BLaER1 (cell line): ENCODE measurements at regions not wholly inside any gene's neighbourhood (a gene's known extent, or its start where the extent isn't known, plus 50 kb on each side); places are given as distances from the start of the nearest gene placed in this dataset.

ENCODE experiments used
- H3K27ac ChIP-seq: shearing (Covaris generic); formaldehyde crosslinking; 2 replicates; pipeline ENCODE4 v1.8.1; 2022
- H3K27me3 ChIP-seq: shearing (Covaris generic); formaldehyde crosslinking; 2 replicates; pipeline ENCODE4 v1.8.1; 2022
- H3K36me3 ChIP-seq: shearing (Covaris generic); formaldehyde crosslinking; 2 replicates; pipeline ENCODE4 v1.8.1; 2022
- H3K4me1 ChIP-seq: shearing (Covaris generic); formaldehyde crosslinking; 2 replicates; pipeline ENCODE4 v1.8.1; 2022
- H3K4me2 ChIP-seq: shearing (Covaris generic); formaldehyde crosslinking; 2 replicates; pipeline ENCODE4 v1.8.1; 2022
- H3K4me3 ChIP-seq: shearing (Covaris generic); formaldehyde crosslinking; 2 replicates; pipeline ENCODE4 v1.8.1; 2022
- H3K9ac ChIP-seq: shearing (Covaris generic); formaldehyde crosslinking; 2 replicates; pipeline ENCODE4 v1.8.1; 2022
- H3K9me3 ChIP-seq: shearing (Covaris generic); formaldehyde crosslinking; 2 replicates; pipeline ENCODE4 v1.8.1; 2022
- H4K20me1 ChIP-seq: shearing (Covaris generic); formaldehyde crosslinking; 2 replicates; pipeline ENCODE4 v1.8.1; 2022
- Cebpa-rat ChIP-seq: shearing (Covaris generic); IDR thresholded peaks from 2 replicates; pipeline ENCODE4 v1.8.1; 2022

- Histone ChIP-seq H3K27me3 (no peaks in the 10 kb centered on the region), H3K9ac (no peak overlapping the region), H3K4me3 (no peak overlapping the region), H3K9me3 (no peaks in the 10 kb centered on the region), H3K4me2 (no peak overlapping the region), H3K36me3 (no peaks in the 10 kb centered on the region), H3K4me1 (no peaks in the 10 kb centered on the region), H4K20me1 (no peaks in the 10 kb centered on the region), H3K27ac (no peak overlapping the region)
- TF ChIP-seq Cebpa-rat, result no peak
Measured at GRCh38 chr4:110876866-110877265, 254.0 kb upstream of the PITX2 start.

DNA sequence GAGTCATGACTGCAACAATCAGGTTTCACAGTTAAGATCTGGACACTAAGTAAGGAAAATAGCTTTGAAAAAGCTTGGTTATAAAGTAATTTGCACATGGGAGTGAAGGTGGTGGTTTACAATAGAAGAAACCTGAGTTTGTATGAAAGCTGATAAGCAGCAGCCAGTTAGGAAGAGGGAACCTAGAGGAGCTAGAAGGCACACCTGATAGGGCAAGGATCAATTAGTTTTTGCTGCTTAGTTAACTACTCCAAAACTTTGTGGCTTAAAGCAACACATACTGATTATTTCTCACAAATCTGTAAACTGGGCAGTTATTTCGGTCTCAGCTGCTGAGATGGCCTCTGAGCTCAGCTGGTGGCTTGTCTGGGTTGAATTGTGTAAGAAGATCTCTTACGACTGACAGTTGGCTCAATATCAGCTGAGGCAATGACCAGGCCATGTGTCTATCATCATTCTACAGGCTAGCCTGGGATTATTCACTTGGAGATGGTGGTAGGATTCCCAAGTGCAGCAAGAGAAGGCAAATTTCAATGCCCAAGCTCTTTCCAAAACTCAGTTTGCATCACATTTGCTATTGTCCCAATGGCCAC lies 255.0 kb upstream of the PITX2 start:
- H3K9ac ChIP-seq, result no peak overlapping the region
- H3K4me2 ChIP-seq, result no peak overlapping the region
- no peak overlapping the region for H3K27ac ChIP-seq
- H3K36me3 ChIP-seq, result no peaks in the 10 kb centered on the region
- no peaks in the 10 kb centered on the region for H3K27me3 ChIP-seq
- no peaks in the 10 kb centered on the region for H4K20me1 ChIP-seq
- H3K4me3 ChIP-seq, result no peak overlapping the region
- H3K9me3 ChIP-seq, result no peaks in the 10 kb centered on the region
- H3K4me1 ChIP-seq, result no peaks in the 10 kb centered on the region
- TF ChIP-seq Cebpa-rat, result no peak

DNA sequence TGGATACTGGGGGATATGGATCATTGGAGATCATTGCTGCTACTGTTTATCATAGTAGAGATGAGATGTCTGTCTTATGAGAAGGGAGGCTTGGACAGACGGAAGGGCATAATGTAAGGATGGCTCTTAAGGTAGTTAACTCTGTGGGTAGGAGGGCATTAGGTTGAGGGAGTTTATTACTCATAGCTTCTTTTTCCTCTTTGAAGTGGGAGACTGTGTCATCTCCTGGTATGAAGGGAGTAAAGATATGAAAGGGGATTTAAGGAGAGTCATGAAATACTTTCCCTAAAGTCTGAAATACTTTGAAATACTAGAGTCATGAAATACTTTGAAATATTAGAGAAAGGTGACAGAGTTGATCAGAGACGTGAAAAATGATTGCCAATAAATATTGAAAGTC lies 255.5 kb upstream of the PITX2 start:
- TF ChIP-seq Cebpa-rat, result no peak
- Histone ChIP-seq H3K4me1 (no peaks in the 10 kb centered on the region), H3K27me3 (no peaks in the 10 kb centered on the region), H4K20me1 (no peaks in the 10 kb centered on the region), H3K9me3 (no peaks in the 10 kb centered on the region), H3K27ac (no peak overlapping the region), H3K9ac (no peak overlapping the region), H3K4me2 (no peak overlapping the region), H3K4me3 (no peak overlapping the region), H3K36me3 (no peaks in the 10 kb centered on the region)

DNA sequence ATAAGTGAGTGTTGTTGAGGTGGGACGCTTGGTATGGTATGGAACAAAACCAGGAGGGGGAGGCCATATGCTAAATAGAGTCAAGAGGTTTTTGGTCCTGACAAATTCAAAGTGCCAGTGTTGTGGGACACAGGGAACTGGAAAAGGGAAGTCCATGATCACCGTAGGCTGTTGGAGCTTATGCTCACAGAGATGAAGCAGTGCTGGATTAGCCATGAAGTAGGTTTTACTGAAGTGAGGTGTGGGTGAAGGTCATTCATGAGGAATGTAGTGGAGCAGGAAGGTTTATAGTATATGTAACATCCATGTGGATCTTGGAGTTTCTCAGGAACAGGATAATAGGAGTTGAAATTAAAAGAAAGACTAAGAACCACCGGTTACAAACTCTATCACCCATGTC lies 256.1 kb upstream of the PITX2 start:
- H3K9ac ChIP-seq, result no peak overlapping the region
- no peaks in the 10 kb centered on the region for H4K20me1 ChIP-seq
- no peaks in the 10 kb centered on the region for H3K4me1 ChIP-seq
- TF ChIP-seq Cebpa-rat, result no peak
- H3K36me3 ChIP-seq, result no peaks in the 10 kb centered on the region
- H3K4me3 ChIP-seq, result no peak overlapping the region
- no peak overlapping the region for H3K27ac ChIP-seq
- no peak overlapping the region for H3K4me2 ChIP-seq
- no peaks in the 10 kb centered on the region for H3K9me3 ChIP-seq
- H3K27me3 ChIP-seq, result no peaks in the 10 kb centered on the region

GRCh38 chr4:110886270-110886669 lies 263.4 kb upstream of the PITX2 start:
- H3K4me1 ChIP-seq, result no peaks in the 10 kb centered on the region
- H4K20me1 ChIP-seq, result no peaks in the 10 kb centered on the region
- no peak for TF ChIP-seq Cebpa-rat
- no peak overlapping the region for H3K9ac ChIP-seq
- no peak overlapping the region for H3K4me3 ChIP-seq
- H3K9me3 ChIP-seq, result no peaks in the 10 kb centered on the region
- no peaks in the 10 kb centered on the region for H3K36me3 ChIP-seq
- no peaks in the 10 kb centered on the region for H3K27me3 ChIP-seq
- H3K27ac ChIP-seq, result no peak overlapping the region
- H3K4me2 ChIP-seq, result no peak overlapping the region

GRCh38 chr4:110886856-110887255 lies 264.0 kb upstream of the PITX2 start:
- Histone ChIP-seq H3K27me3 (no peaks in the 10 kb centered on the region), H3K27ac (no peak overlapping the region)
- TF ChIP-seq Cebpa-rat, result no peak

GRCh38 chr4:110897784-110898183 lies 274.9 kb upstream of the PITX2 start:
- no peak overlapping the region for H3K4me2 ChIP-seq
- no peaks in the 10 kb centered on the region for H3K36me3 ChIP-seq
- H3K27ac ChIP-seq, result no peak overlapping the region
- no peak for TF ChIP-seq Cebpa-rat
- H3K4me3 ChIP-seq, result no peak overlapping the region
- no peaks in the 10 kb centered on the region for H3K9me3 ChIP-seq
- no peaks in the 10 kb centered on the region for H3K4me1 ChIP-seq
- no peaks in the 10 kb centered on the region for H3K27me3 ChIP-seq
- no peak overlapping the region for H3K9ac ChIP-seq
- no peaks in the 10 kb centered on the region for H4K20me1 ChIP-seq

More at GRCh38 chr4:110886856-110887255, 264.0 kb upstream of the PITX2 start:
- Histone ChIP-seq H3K4me3 (no peak overlapping the region), H3K9ac (no peak overlapping the region), H3K4me2 (no peak overlapping the region), H3K9me3 (no peaks in the 10 kb centered on the region), H4K20me1 (no peaks in the 10 kb centered on the region), H3K4me1 (no peaks in the 10 kb centered on the region), H3K36me3 (no peaks in the 10 kb centered on the region)

DNA sequence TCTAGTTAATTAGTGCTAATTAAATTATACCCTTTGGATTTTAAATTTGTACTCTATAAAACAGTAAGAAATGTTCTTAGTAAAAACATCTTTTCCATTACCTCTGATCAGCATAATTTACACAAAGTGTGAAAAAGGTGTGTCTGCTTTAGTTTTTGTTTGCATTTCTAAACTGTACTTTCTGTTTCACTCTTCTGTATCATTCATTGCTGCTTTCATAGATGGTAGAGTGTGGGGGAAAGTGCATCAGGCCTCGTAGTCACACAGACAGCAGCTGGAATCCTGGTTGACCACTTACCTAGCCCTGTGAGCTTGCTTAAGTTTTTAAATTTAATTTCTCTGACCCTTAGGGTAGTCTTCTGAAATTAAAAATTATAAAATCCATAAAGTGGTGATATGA lies 275.4 kb upstream of the PITX2 start:
- no peak for TF ChIP-seq Cebpa-rat

GRCh38 chr4:110900213-110900769 lies 277.4 kb upstream of the PITX2 start:
- H3K4me2 ChIP-seq, result no peak overlapping the region
- no peak overlapping the region for H3K9ac ChIP-seq
- no peaks in the 10 kb centered on the region for H3K9me3 ChIP-seq
- H3K36me3 ChIP-seq, result no peaks in the 10 kb centered on the region
- no peak overlapping the region for H3K4me3 ChIP-seq
- no peaks in the 10 kb centered on the region for H3K27me3 ChIP-seq
- H4K20me1 ChIP-seq, result no peaks in the 10 kb centered on the region
- H3K4me1 ChIP-seq, result no peaks in the 10 kb centered on the region
- TF ChIP-seq Cebpa-rat, result no peak
- H3K27ac ChIP-seq, result no peak overlapping the region

More for the DNA sequence above, 275.4 kb upstream of the PITX2 start:
- H3K4me1 ChIP-seq, result no peaks in the 10 kb centered on the region
- no peaks in the 10 kb centered on the region for H3K27me3 ChIP-seq
- H4K20me1 ChIP-seq, result no peaks in the 10 kb centered on the region
- no peak overlapping the region for H3K9ac ChIP-seq
- no peak overlapping the region for H3K4me2 ChIP-seq
- no peaks in the 10 kb centered on the region for H3K36me3 ChIP-seq
- H3K9me3 ChIP-seq, result no peaks in the 10 kb centered on the region
- no peak overlapping the region for H3K27ac ChIP-seq
- H3K4me3 ChIP-seq, result no peak overlapping the region

- H3K4me3 ChIP-seq, result no peak overlapping the region
- no peak for TF ChIP-seq Cebpa-rat
- no peaks in the 10 kb centered on the region for H3K4me1 ChIP-seq
- no peak overlapping the region for H3K9ac ChIP-seq
- H3K27ac ChIP-seq, result no peak overlapping the region
- no peaks in the 10 kb centered on the region for H3K9me3 ChIP-seq
- no peak overlapping the region for H3K4me2 ChIP-seq
- H3K36me3 ChIP-seq, result no peaks in the 10 kb centered on the region
- no peaks in the 10 kb centered on the region for H4K20me1 ChIP-seq
- no peaks in the 10 kb centered on the region for H3K27me3 ChIP-seq
Measured at GRCh38 chr4:110902500-110902899, 279.6 kb upstream of the PITX2 start.
